ENCODE measurements at regions not wholly inside any gene's neighbourhood (a gene's known extent, or its start where the extent isn't known, plus 50 kb on each side); places are given as distances from the start of the nearest gene placed in this dataset.
"Not testable (repeated sequence)": the region's sequence is repeated elsewhere in the genome, so short reads cannot be mapped to it uniquely, and the experiment has no call there.

GRCh38 chr15:26070095-26070532 lies 207.0 kb upstream of the ATP10A start:
- DNase-seq (ENCODE audit: low read depth) = no peak
- no peak for TF ChIP-seq CTCF (IDR thresholded peaks at IDR 0.05; ENCODE audit: insufficient read depth, low read depth, low read length, missing control alignments)
- H3K4me3 ChIP-seq (ENCODE audit: low read length) = no peak overlapping the region

- no peak for DNase-seq (ENCODE audit: low read depth)
- no peak overlapping the region for H3K4me3 ChIP-seq (ENCODE audit: low read length)
- no peak for TF ChIP-seq CTCF (IDR thresholded peaks at IDR 0.05; ENCODE audit: insufficient read depth, low read depth, low read length, missing control alignments)
These were observed 206.1 kb upstream of the ATP10A start for GRCh38 chr15:26069231-26069641.

GRCh38 chr15:26066896-26067295 lies 203.8 kb upstream of the ATP10A start:
- TF ChIP-seq CTCF (IDR thresholded peaks at IDR 0.05; ENCODE audit: insufficient read depth, low read depth, low read length, missing control alignments) = no peak
- no peak overlapping the region for H3K4me3 ChIP-seq (ENCODE audit: low read length)
- DNase-seq (ENCODE audit: low read depth) = no peak

GRCh38 chr15:26065723-26066122 lies 202.6 kb upstream of the ATP10A start:
- no peak overlapping the region for H3K4me3 ChIP-seq (ENCODE audit: low read length)
- no peak for DNase-seq (ENCODE audit: low read depth)
- TF ChIP-seq CTCF (IDR thresholded peaks at IDR 0.05; ENCODE audit: insufficient read depth, low read depth, low read length, missing control alignments) = no peak

- DNase-seq (ENCODE audit: low read depth) = no peak
- no peak for TF ChIP-seq CTCF (IDR thresholded peaks at IDR 0.05; ENCODE audit: insufficient read depth, low read depth, low read length, missing control alignments)
- H3K4me3 ChIP-seq (ENCODE audit: low read length) = no peak overlapping the region
These were observed 198.1 kb upstream of the ATP10A start for GRCh38 chr15:26061248-26061647.

- H3K4me3 ChIP-seq (ENCODE audit: low read length); DNase-seq (ENCODE audit: low read depth): not testable (repeated sequence)
These were observed 193.6 kb upstream of the ATP10A start for GRCh38 chr15:26056766-26057165.

GRCh38 chr15:26051761-26052675 lies 188.9 kb upstream of the ATP10A start:
- no peak overlapping the region for H3K4me3 ChIP-seq (ENCODE audit: low read length)
- TF ChIP-seq CTCF (IDR thresholded peaks at IDR 0.05; ENCODE audit: insufficient read depth, low read depth, low read length, missing control alignments) = no peak
- DNase-seq (ENCODE audit: low read depth) = no peak
